PC-3 (cell line): ENCODE measurements at regions not wholly inside any gene's neighbourhood (a gene's known extent, or its start where the extent isn't known, plus 50 kb on each side); places are given as distances from the start of the nearest gene placed in this dataset.

Source experiments
- ATAC-seq: fragments of 200-7000 bp; cut with Tn5 transposase; 2 replicates; pipeline ENCODE4 v1.9.1; 2020; ENCODE audit warnings: mild to moderate bottlenecking, moderate library complexity
- BruUV-seq: library from RNA; stranded (reverse); fragments of 400-500 nt; replicated peaks from 2 replicates; lab custom pipeline; 2021; lab: Mats Ljungman, UMichigan
- CTCF ChIA-PET: fragments of 300-600 bp; sonication (Branson Sonifier 250); formaldehyde crosslinking; loops from one replicate; lab custom pipeline; 2022; ENCODE audit warnings: antibody characterized with exemption; lab: Charles Lee
- POLR2A ChIA-PET: fragments of 300-600 bp; sonication (Branson Sonifier 250); formaldehyde crosslinking; loops from one replicate; lab custom pipeline; 2022; ENCODE audit warnings: antibody characterized with exemption; ENCODE audit not compliant: unreplicated experiment; lab: Charles Lee
- DNase-seq: peaks from one replicate; pipeline ENCODE4 v3.0.0-alpha.2; 2015
- H2AFZ ChIP-seq: fragments of 300-600 bp; sonication (generic); 2 replicates; pipeline ENCODE4 v1.6.0; 2016; ENCODE audit warnings: antibody characterized with exemption, low read length
- H3F3A ChIP-seq: fragments of 300-600 bp; sonication (generic); one replicate; pipeline ENCODE4 v1.6.0; 2017; ENCODE audit warnings: antibody characterized with exemption, low read length, control low read depth, mild to moderate bottlenecking; ENCODE audit not compliant: unreplicated experiment
- H3K27ac ChIP-seq: fragments of 300-600 bp; sonication (generic); 2 replicates; pipeline ENCODE4 v1.5.1; 2016; ENCODE audit warnings: mild to moderate bottlenecking, low read length
- H3K27me3 ChIP-seq: fragments of 300-600 bp; sonication (generic); 2 replicates; pipeline ENCODE4 v1.6.1; 2016; ENCODE audit warnings: low read length, mixed read lengths
- H3K36me3 ChIP-seq: fragments of 300-600 bp; sonication (generic); 2 replicates; pipeline ENCODE4 v1.6.1; 2016; ENCODE audit warnings: low read depth, mixed run types, low read length, mixed read lengths
- H3K4me1 ChIP-seq: fragments of 300-600 bp; sonication (generic); 2 replicates; pipeline ENCODE4 v1.5.1; 2016; ENCODE audit warnings: low read length; ENCODE audit not compliant: insufficient read depth
- H3K4me2 ChIP-seq: fragments of 300-600 bp; sonication (generic); 2 replicates; pipeline ENCODE4 v1.6.0; 2016; ENCODE audit warnings: low read length
- H3K4me3 ChIP-seq: fragments of 300-600 bp; sonication (generic); 2 replicates; pipeline ENCODE4 v1.5.1; 2016; ENCODE audit warnings: mild to moderate bottlenecking, low read length, mixed read lengths
- H3K79me2 ChIP-seq: fragments of 300-600 bp; sonication (generic); 2 replicates; pipeline ENCODE4 v1.6.1; 2017; ENCODE audit warnings: low read length, mixed read lengths
- H3K9ac ChIP-seq: fragments of 300-600 bp; sonication (generic); 2 replicates; pipeline ENCODE4 v1.6.0; 2016; ENCODE audit warnings: mild to moderate bottlenecking, low read length
- H3K9me2 ChIP-seq: fragments of 300-600 bp; sonication (generic); replicated peaks from 2 replicates; pipeline ENCODE4 v1.6.1; 2016; ENCODE audit warnings: mixed run types, low read length, mixed read lengths
- H3K9me3 ChIP-seq: fragments of 300-600 bp; sonication (generic); 2 replicates; pipeline ENCODE4 v1.6.1; 2016; ENCODE audit warnings: low read length, mixed read lengths
- H4K20me1 ChIP-seq: fragments of 300-600 bp; sonication (generic); 2 replicates; pipeline ENCODE4 v1.6.1; 2016; ENCODE audit warnings: low read length, mixed read lengths
- CTCF ChIP-seq: fragments of 300-600 bp; sonication (generic); conservative IDR thresholded peaks from 2 replicates; pipeline ENCODE4 v1.5.1; 2017; ENCODE audit warnings: antibody characterized with exemption, low read depth, mild to moderate bottlenecking, low read length
- EZH2 ChIP-seq: fragments of 300-600 bp; sonication (generic); IDR thresholded peaks from one replicate; pipeline ENCODE4 v1.6.1; 2017; ENCODE audit warnings: antibody characterized with exemption, mild to moderate bottlenecking, low read length; ENCODE audit not compliant: unreplicated experiment
- EZH2phosphoT487 ChIP-seq: fragments of 300-600 bp; sonication (generic); IDR thresholded peaks from 2 replicates; pipeline ENCODE4 v1.6.1; 2018; ENCODE audit warnings: mild to moderate bottlenecking, antibody characterized with exemption, low read length, borderline replicate concordance
- intact Hi-C: fragments of 100-400 bp; cut with micrococcal nuclease; formaldehyde crosslinking; loops from 2 replicates; pipeline ENCODE4 v1.9.0; 2023

GRCh38 chr4:22094217-22094616 is 145.6 kb upstream of the KCNIP4 start:
- POLR2A ChIA-PET = no interaction called here
- no peaks in the 10 kb centered on the region for H3K9me3 ChIP-seq
- H3F3A ChIP-seq = no peaks in the 10 kb centered on the region
- H4K20me1 ChIP-seq = no peaks in the 10 kb centered on the region
- no peaks in the 10 kb centered on the region for H3K27me3 ChIP-seq
- DNase-seq = no peak
- H2AFZ ChIP-seq = no peak overlapping the region
- no peaks in the 10 kb centered on the region for H3K9me2 ChIP-seq
- no peak overlapping the region for H3K27ac ChIP-seq
- no peaks in the 10 kb centered on the region for H3K79me2 ChIP-seq
- intact Hi-C loops = no loop called here
- H3K36me3 ChIP-seq = no peaks in the 10 kb centered on the region
- no peak overlapping the region for H3K4me3 ChIP-seq
- CTCF ChIA-PET = no interaction called here
- H3K9ac ChIP-seq = no peak overlapping the region
- H3K4me2 ChIP-seq = no peak overlapping the region
- no peak for TF ChIP-seq CTCF
- no peak for TF ChIP-seq EZH2
- peaks cover 9% of the 10 kb centered on the region; the same call in 1 of the 2 replicates for H3K4me1 ChIP-seq
- no TSS peak for BruUV-seq
- ATAC-seq = no peak

- H3F3A ChIP-seq = no peaks in the 10 kb centered on the region
- H2AFZ ChIP-seq = no peak overlapping the region
- no peak for ATAC-seq
- no peaks in the 10 kb centered on the region for H3K9me2 ChIP-seq
- H3K27me3 ChIP-seq = no peaks in the 10 kb centered on the region
- H3K4me3 ChIP-seq = no peak overlapping the region
- no peak for DNase-seq
- CTCF ChIA-PET = no interaction called here
- no peaks in the 10 kb centered on the region for H4K20me1 ChIP-seq
- H3K79me2 ChIP-seq = no peaks in the 10 kb centered on the region
- no peak overlapping the region for H3K27ac ChIP-seq
- BruUV-seq = no TSS peak
- H3K9me3 ChIP-seq = no peaks in the 10 kb centered on the region
- intact Hi-C loops = no loop called here
- no peak overlapping the region for H3K4me2 ChIP-seq
- H3K9ac ChIP-seq = no peak overlapping the region
- POLR2A ChIA-PET = no interaction called here
- no peak for TF ChIP-seq CTCF
- no peak for TF ChIP-seq EZH2
- no peak for TF ChIP-seq EZH2phosphoT487
- peaks cover 9% of the 10 kb centered on the region; the same call in 1 of the 2 replicates for H3K4me1 ChIP-seq
- no peaks in the 10 kb centered on the region for H3K36me3 ChIP-seq
Measured at GRCh38 chr4:22093126-22093525, 144.6 kb upstream of the KCNIP4 start.

GRCh38 chr4:22091906-22092305 is 143.3 kb upstream of the KCNIP4 start:
- POLR2A ChIA-PET = no interaction called here
- no TSS peak for BruUV-seq
- peaks cover 9% of the 10 kb centered on the region; the same call in 1 of the 2 replicates for H3K4me1 ChIP-seq
- no peak overlapping the region for H3K4me3 ChIP-seq
- no peaks in the 10 kb centered on the region for H4K20me1 ChIP-seq
- intact Hi-C loops = no loop called here
- no peak overlapping the region for H3K9ac ChIP-seq
- no peaks in the 10 kb centered on the region for H3K27me3 ChIP-seq
- H3K79me2 ChIP-seq = no peaks in the 10 kb centered on the region
- no peaks in the 10 kb centered on the region for H3K9me2 ChIP-seq
- no peaks in the 10 kb centered on the region for H3K9me3 ChIP-seq
- H3F3A ChIP-seq = no peaks in the 10 kb centered on the region
- H3K4me2 ChIP-seq = no peak overlapping the region
- no peaks in the 10 kb centered on the region for H3K36me3 ChIP-seq
- DNase-seq (no peak), ATAC-seq (no peak)
- H2AFZ ChIP-seq = no peak overlapping the region
- TF ChIP-seq EZH2 = no peak
- TF ChIP-seq CTCF = no peak
- no peak for TF ChIP-seq EZH2phosphoT487
- CTCF ChIA-PET = no interaction called here
- no peak overlapping the region for H3K27ac ChIP-seq
